NOMO-1 (cell line): ENCODE measurements at regions not wholly inside any gene's neighbourhood (a gene's known extent, or its start where the extent isn't known, plus 50 kb on each side); places are given as distances from the start of the nearest gene placed in this dataset.

ENCODE experiments used
- DNase-seq, 2 experiments: peaks; one replicate each; lab custom pipeline; 2025; ENCODE audit not compliant: unreplicated experiment in 2 of 2; lab: John Stamatoyannopoulos, UW

GRCh38 chr12:76702946-76703345 is 61.0 kb upstream of the ZDHHC17 start:
- DNase-seq = no peak

GRCh38 chr12:76704693-76705092 is 59.2 kb upstream of the ZDHHC17 start:
- DNase-seq = no peak

- no peak for DNase-seq
Observed at GRCh38 chr12:76706101-76706500, 57.8 kb upstream of the ZDHHC17 start.

GRCh38 chr12:76706761-76707160 is 57.2 kb upstream of the ZDHHC17 start:
- no peak for DNase-seq

GRCh38 chr12:76707772-76708171 is 56.1 kb upstream of the ZDHHC17 start:
- no peak for DNase-seq

- DNase-seq = peak in 1 of 2 experiments; percentile 26
Observed at GRCh38 chr12:76708296-76708695, 55.6 kb upstream of the ZDHHC17 start.

- no peak for DNase-seq
Observed at GRCh38 chr12:76711241-76711640, 52.7 kb upstream of the ZDHHC17 start.

GRCh38 chr12:76713130-76713529 is 50.8 kb upstream of the ZDHHC17 start:
- DNase-seq = no peak

- no peak for DNase-seq
Observed at GRCh38 chr12:76713986-76714385, 49.9 kb upstream of the ZDHHC17 start.
